Astrocyte (in vitro differentiated cells and primary cell): ENCODE measurements at regions not wholly inside any gene's neighbourhood (a gene's known extent, or its start where the extent isn't known, plus 50 kb on each side); places are given as distances from the start of the nearest gene placed in this dataset.

Source experiments
- DNase-seq: peaks from one replicate; pipeline ENCODE4 v3.0.0-alpha.2; 2010; ENCODE audit warnings: low read depth
- FAIRE-seq: peaks from 2 replicates; lab custom pipeline; 2011; peaks lifted over from hg19 to GRCh38; lab: Jason Lieb, UNC
- H2AFZ ChIP-seq: 2 replicates; pipeline ENCODE4 v1.6.0; 2012; ENCODE audit warnings: low read depth, low read length, inconsistent platforms
- H3K27ac ChIP-seq: 2 replicates; pipeline ENCODE4 v1.5.1; 2011; ENCODE audit warnings: low read depth, low read length, inconsistent platforms
- H3K27me3 ChIP-seq: 2 replicates; pipeline ENCODE4 v1.6.0; 2011; ENCODE audit warnings: low read length, inconsistent platforms; ENCODE audit not compliant: insufficient read depth
- H3K36me3 ChIP-seq: 2 replicates; pipeline ENCODE4 v1.5.1; 2011; ENCODE audit warnings: low read length, inconsistent platforms; ENCODE audit not compliant: insufficient read depth
- H3K4me1 ChIP-seq: 2 replicates; pipeline ENCODE4 v1.5.1; 2011; ENCODE audit warnings: low read length, inconsistent platforms; ENCODE audit not compliant: insufficient read depth
- H3K4me2 ChIP-seq: 2 replicates; pipeline ENCODE4 v1.6.0; 2012; ENCODE audit warnings: low read length, inconsistent platforms
- H3K4me3 ChIP-seq: 2 replicates; pipeline ENCODE4 v1.5.1; 2011; ENCODE audit warnings: low read depth, mild to moderate bottlenecking, low read length, inconsistent platforms; ENCODE audit not compliant: insufficient read depth
- H3K79me2 ChIP-seq: 2 replicates; pipeline ENCODE4 v1.6.0; 2012; ENCODE audit warnings: mild to moderate bottlenecking, low read length, inconsistent platforms; ENCODE audit not compliant: insufficient read depth
- H3K9ac ChIP-seq: 2 replicates; pipeline ENCODE4 v1.6.0; 2012; ENCODE audit warnings: mild to moderate bottlenecking, low read length, inconsistent platforms
- H3K9me3 ChIP-seq: 2 replicates; pipeline ENCODE4 v1.5.1; 2012; ENCODE audit warnings: low read depth, mild to moderate bottlenecking, low read length, inconsistent platforms; ENCODE audit not compliant: insufficient read depth
- H4K20me1 ChIP-seq: 2 replicates; pipeline ENCODE4 v1.6.0; 2012; ENCODE audit warnings: low read length, inconsistent platforms; ENCODE audit not compliant: insufficient read depth
- H3K27ac Mint-ChIP-seq: one replicate; pipeline ENCODE4 v1.8.0; 2021; ENCODE audit warnings: mild to moderate bottlenecking, mixed read lengths; ENCODE audit not compliant: unreplicated experiment
- H3K27me3 Mint-ChIP-seq: one replicate; pipeline ENCODE4 v1.8.0; 2021; ENCODE audit warnings: low read depth, mixed read lengths; ENCODE audit not compliant: unreplicated experiment
- H3K36me3 Mint-ChIP-seq: one replicate; pipeline ENCODE4 v1.8.0; 2021; ENCODE audit warnings: low read depth, mixed read lengths; ENCODE audit not compliant: unreplicated experiment
- H3K4me1 Mint-ChIP-seq: one replicate; pipeline ENCODE4 v1.8.0; 2021; ENCODE audit warnings: low read depth, mixed read lengths; ENCODE audit not compliant: unreplicated experiment
- H3K4me3 Mint-ChIP-seq: one replicate; pipeline ENCODE4 v1.8.0; 2021; ENCODE audit warnings: mild to moderate bottlenecking, moderate library complexity, mixed read lengths; ENCODE audit not compliant: unreplicated experiment
- H3K9me3 Mint-ChIP-seq: one replicate; pipeline ENCODE4 v1.8.0; 2021; ENCODE audit warnings: mild to moderate bottlenecking, mixed read lengths; ENCODE audit not compliant: unreplicated experiment
- EZH2 ChIP-seq: IDR thresholded peaks from 2 replicates; pipeline ENCODE4 v1.6.1; 2012; ENCODE audit warnings: mild to moderate bottlenecking, low read length, inconsistent platforms; ENCODE audit not compliant: insufficient read depth
- TF ChIP-seq, protein P1 (sequence below): IDR thresholded peaks from 2 replicates; pipeline ENCODE4 v1.5.1; 2011; ENCODE audit warnings: low read depth, mild to moderate bottlenecking, inconsistent platforms, low read length, moderate library complexity; ENCODE audit not compliant: insufficient read depth

DNA sequence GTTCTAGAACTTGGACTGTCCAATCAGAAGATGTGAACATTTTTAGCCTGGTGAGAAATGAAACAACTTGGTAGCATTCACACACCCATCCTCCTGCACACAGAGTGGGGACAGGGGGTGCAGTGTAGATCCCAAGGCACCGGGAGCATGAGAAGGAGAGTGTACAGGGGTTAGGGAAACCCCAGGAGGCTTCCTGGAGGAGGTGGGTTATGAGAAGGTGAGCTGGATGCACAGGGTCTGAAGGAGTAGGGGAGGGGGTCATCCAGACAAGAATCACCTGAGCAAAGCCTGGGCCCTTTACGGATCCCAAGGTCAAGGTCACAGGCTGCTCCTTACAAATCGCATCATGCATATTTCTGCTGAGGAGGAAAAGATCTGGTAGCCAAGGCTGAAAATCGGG, 117.5 kb upstream of the TMPRSS2 start:
- Histone ChIP-seq H4K20me1 (no peaks in the 10 kb centered on the region), H3K4me3 (no peak overlapping the region), H3K9ac (no peak overlapping the region), H3K36me3 (no peaks in the 10 kb centered on the region), H3K9me3 (no peaks in the 10 kb centered on the region), H3K4me2 (no peak overlapping the region), H3K79me2 (no peaks in the 10 kb centered on the region), H3K27ac (no peak overlapping the region), H3K27me3 (no peaks in the 10 kb centered on the region), H3K4me1 (peaks cover 10% of the 10 kb centered on the region), H2AFZ (no peak overlapping the region)
- no peak for TF ChIP-seq EZH2
- TF ChIP-seq, protein P1, sequence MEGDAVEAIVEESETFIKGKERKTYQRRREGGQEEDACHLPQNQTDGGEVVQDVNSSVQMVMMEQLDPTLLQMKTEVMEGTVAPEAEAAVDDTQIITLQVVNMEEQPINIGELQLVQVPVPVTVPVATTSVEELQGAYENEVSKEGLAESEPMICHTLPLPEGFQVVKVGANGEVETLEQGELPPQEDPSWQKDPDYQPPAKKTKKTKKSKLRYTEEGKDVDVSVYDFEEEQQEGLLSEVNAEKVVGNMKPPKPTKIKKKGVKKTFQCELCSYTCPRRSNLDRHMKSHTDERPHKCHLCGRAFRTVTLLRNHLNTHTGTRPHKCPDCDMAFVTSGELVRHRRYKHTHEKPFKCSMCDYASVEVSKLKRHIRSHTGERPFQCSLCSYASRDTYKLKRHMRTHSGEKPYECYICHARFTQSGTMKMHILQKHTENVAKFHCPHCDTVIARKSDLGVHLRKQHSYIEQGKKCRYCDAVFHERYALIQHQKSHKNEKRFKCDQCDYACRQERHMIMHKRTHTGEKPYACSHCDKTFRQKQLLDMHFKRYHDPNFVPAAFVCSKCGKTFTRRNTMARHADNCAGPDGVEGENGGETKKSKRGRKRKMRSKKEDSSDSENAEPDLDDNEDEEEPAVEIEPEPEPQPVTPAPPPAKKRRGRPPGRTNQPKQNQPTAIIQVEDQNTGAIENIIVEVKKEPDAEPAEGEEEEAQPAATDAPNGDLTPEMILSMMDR: no peak
- peaks cover 5% of the 10 kb centered on the region for H3K9me3 Mint-ChIP-seq
- no peaks in the 10 kb centered on the region for H3K4me1 Mint-ChIP-seq
- H3K27me3 Mint-ChIP-seq: peaks cover 25% of the 10 kb centered on the region
- H3K27ac Mint-ChIP-seq: no peak overlapping the region
- DNase-seq (no peak), FAIRE-seq (no peak)
- H3K4me3 Mint-ChIP-seq: no peak overlapping the region
- H3K36me3 Mint-ChIP-seq: no peaks in the 10 kb centered on the region

DNA sequence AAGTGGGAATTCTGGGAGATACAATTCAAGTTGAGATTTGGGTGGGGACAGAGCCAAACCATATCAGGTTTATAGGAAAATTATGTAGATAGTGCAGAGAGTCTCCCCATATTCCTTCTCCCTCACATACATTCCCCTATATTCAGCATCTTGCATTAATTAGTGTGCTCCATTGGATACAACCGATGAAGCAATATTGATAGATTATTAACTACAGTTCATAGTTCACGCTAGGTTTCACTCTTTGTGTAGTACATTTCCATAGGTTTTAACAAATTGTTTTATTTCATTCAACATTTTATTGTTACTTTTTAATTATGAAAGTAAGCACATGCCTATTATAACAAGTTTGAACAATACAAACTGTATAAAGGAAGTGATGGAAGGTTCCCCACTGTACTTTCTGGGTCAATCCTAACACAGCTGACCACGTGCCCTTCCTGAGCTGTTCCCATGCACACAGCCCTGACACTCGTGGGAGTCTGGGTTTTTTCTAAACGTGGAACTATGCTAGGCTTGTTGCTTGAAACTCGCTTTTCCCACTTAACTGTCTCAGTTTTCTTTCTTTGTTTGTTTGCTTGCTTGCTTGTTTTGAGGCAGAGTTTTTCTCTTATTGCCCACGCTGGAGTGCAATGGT, 116.8 kb upstream of the TMPRSS2 start:
- no peaks in the 10 kb centered on the region for H3K79me2 ChIP-seq
- H3K27ac Mint-ChIP-seq: no peak overlapping the region
- no peak overlapping the region for H2AFZ ChIP-seq
- FAIRE-seq (no peak), DNase-seq (no peak)
- H3K4me2 ChIP-seq: no peak overlapping the region
- H3K4me1 ChIP-seq: peaks cover 6% of the 10 kb centered on the region
- H3K9me3 ChIP-seq: no peaks in the 10 kb centered on the region
- no peaks in the 10 kb centered on the region for H3K27me3 ChIP-seq
- TF ChIP-seq EZH2: no peak
- TF ChIP-seq, protein P1: no peak
- no peak overlapping the region for H3K4me3 ChIP-seq
- no peaks in the 10 kb centered on the region for H3K4me1 Mint-ChIP-seq
- no peaks in the 10 kb centered on the region for H3K36me3 Mint-ChIP-seq
- peaks cover 5% of the 10 kb centered on the region for H3K9me3 Mint-ChIP-seq
- no peak overlapping the region for H3K9ac ChIP-seq
- no peaks in the 10 kb centered on the region for H3K36me3 ChIP-seq
- H3K27ac ChIP-seq: no peak overlapping the region
- H4K20me1 ChIP-seq: no peaks in the 10 kb centered on the region
- H3K27me3 Mint-ChIP-seq: peaks cover 29% of the 10 kb centered on the region
- H3K4me3 Mint-ChIP-seq: no peak overlapping the region

DNA sequence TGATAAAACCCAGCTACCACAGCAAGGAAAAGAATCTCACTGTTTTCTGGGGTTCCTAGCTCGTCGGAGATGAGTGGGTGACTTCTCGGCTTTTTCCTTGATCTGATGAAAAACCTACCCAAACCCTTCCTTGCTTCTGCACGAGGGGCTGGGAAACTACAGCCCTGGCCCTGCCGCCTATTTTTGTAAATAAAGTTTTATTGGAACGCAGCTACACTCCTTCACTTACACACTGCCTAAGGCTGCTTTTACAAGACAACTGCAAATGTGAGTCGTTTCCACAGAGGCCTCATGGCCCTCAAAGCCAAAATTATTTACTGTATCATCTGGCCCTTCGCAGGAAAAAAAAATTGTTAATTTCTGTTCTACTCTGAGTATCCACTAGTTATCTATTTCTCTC, 116.0 kb upstream of the TMPRSS2 start:
- no peak overlapping the region for H3K4me3 ChIP-seq
- no peak for FAIRE-seq
- peaks cover 6% of the 10 kb centered on the region for H3K4me1 ChIP-seq
- no peak for DNase-seq
- peaks cover 3% of the 10 kb centered on the region for H3K9me3 Mint-ChIP-seq
- H3K9me3 ChIP-seq: no peaks in the 10 kb centered on the region
- no peak for TF ChIP-seq EZH2
- TF ChIP-seq, protein P1: no peak
- H3K79me2 ChIP-seq: no peaks in the 10 kb centered on the region
- H3K4me1 Mint-ChIP-seq: no peaks in the 10 kb centered on the region
- H3K4me3 Mint-ChIP-seq: no peak overlapping the region
- H2AFZ ChIP-seq: no peak overlapping the region
- H3K27ac ChIP-seq: no peak overlapping the region
- H3K27me3 Mint-ChIP-seq: peaks cover 33% of the 10 kb centered on the region
- no peak overlapping the region for H3K27ac Mint-ChIP-seq
- H3K4me2 ChIP-seq: no peak overlapping the region
- H3K9ac ChIP-seq: no peak overlapping the region
- no peaks in the 10 kb centered on the region for H4K20me1 ChIP-seq
- H3K36me3 Mint-ChIP-seq: no peaks in the 10 kb centered on the region
- H3K36me3 ChIP-seq: no peaks in the 10 kb centered on the region
- H3K27me3 ChIP-seq: no peaks in the 10 kb centered on the region
